CMK (cell line): ENCODE measurements at regions not wholly inside any gene's neighbourhood (a gene's known extent, or its start where the extent isn't known, plus 50 kb on each side); places are given as distances from the start of the nearest gene placed in this dataset.
"Not testable (repeated sequence)": the region's sequence is repeated elsewhere in the genome, so short reads cannot be mapped to it uniquely, and the experiment has no call there.

Source experiments
- DNase-seq: peaks from one replicate; pipeline ENCODE4 v3.0.0-alpha.2; 2010; ENCODE audit warnings: low read depth

DNA sequence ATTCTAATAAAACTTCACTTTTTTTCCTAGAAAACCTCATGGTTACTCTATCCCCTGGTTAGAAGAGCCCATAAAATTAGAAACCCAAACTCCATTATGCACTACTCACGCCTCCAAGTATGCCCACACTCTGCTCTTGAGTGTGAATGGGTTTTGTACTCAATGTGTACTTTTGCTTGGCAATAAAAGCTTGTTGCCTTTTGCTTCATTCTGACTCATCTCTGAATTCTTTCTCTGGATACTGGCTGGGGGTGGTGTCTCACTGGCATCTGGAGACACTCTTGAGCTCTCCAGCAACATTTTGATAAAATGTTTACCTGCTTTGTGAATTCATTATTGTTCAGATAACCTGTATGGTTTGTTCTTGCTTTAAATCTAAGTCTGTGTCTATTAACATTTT is 963.3 kb downstream of the TRAM1L1 start:
- DNase-seq: no peak

DNA sequence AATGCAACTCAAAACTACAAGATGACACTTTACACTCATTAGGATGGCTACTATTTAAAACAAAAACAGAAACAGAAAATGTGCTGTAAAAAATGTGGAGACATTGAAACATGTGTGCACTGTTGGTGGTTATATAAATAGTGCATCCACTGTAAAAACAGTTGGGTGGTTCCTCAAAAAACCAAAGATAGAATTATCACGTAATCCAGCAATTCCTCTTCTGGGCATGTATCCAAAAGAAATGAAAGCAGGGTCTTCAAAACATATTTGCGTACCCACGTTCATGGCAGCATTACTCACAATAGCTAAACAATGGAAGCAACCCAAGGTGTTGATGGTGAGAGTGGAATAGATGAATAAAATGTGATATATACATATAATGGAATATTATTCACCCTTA is 967.2 kb downstream of the TRAM1L1 start:
- DNase-seq: no peak

DNA sequence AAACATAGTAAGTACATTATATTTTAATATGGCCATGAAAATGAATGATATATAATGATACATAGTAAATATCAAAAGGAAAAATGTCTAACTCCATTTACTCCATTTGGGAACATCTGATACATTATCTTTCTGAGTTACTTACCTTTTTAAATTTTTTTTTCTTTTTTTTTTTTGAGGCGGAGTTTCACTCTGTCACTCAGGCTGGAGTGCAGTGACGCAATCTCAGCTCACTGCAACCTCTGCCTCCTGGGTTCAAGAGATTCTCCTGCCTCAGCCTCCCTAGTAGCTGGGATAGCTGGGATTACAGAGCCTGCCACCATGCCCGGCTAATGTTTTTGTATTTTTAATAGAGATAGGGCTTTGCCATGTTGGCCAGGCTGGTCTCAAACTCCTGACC is 972.5 kb downstream of the TRAM1L1 start:
- not testable (repeated sequence) for DNase-seq

DNA sequence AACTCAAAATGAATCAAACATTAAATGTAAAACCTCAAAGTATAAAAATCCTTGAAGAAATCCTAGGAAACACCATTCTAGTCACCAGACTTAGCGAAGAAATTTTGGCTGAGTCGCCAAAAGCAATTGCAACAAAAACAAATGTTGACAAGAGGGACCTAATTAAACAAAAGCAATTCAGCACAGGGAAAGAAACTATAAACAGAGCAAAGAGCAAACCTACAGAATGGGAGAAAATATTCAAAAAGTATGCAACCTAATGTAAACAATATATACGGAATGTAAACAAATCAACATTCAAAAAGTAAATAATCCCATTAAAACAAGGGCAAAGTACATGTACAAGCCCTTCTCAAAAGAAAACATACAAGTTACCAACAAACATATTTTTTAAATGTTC is 974.7 kb downstream of the TRAM1L1 start:
- DNase-seq: no peak

DNA sequence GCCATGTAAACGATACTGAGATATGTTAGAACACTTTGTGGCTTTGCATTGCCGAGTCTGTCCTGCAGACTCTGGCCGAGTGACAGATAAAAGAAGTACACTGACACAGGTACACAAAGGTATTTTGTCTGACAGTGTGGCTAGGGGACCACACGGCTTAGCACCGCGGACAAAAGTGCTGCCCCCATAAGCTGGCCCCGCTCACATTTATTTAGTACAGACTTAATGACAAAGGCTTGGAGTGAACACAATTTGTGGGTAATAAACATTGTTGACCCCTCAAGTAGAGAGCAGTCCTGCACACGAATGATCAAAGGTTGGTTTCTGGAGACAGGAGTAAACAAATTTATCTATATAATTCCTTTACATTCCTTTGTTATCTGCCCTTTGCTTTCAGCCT is 976.8 kb downstream of the TRAM1L1 start:
- no peak for DNase-seq

- no peak for DNase-seq
Measured at GRCh38 chr4:116101321-116101720, 984.1 kb downstream of the TRAM1L1 start.

DNA sequence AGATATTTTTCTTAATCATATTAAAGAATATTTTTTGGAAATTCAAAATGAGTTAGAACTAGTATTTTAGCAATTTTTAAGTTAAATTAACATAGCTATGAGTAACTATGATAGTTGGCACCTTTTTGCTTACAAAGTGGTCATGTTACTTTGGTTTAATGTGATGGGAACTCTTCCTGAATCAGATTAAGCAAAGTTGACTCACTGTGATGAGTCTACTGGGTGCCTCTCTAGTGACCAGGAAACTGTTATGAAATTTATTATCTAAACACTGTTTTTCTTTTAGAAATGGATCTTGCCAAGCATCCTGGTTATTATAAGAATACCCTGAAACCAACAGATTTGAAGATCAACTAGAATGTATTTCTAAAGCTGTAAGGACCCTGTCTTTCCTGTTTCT is 985.8 kb downstream of the TRAM1L1 start:
- DNase-seq: no peak

DNA sequence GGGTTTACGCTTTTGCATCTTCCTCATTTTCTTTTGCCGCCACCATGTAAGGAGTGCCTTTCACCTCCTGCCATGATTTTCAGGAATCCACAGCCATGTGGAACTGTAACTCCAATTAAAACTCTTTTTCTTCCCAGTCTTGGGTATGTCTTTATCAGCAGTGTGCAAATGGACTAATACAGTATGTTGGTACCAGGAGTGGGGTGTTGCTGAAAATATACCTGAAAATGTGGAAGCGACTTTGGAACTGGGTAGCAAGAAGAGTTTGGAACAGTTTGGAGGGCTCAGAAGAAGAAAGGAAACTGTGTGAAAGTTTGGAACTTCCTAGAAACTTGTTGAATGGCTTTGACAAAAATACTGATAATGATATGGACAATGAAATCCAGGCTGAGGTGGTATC is 983.9 kb upstream of the NDST4 start:
- DNase-seq: not testable (repeated sequence)

DNA sequence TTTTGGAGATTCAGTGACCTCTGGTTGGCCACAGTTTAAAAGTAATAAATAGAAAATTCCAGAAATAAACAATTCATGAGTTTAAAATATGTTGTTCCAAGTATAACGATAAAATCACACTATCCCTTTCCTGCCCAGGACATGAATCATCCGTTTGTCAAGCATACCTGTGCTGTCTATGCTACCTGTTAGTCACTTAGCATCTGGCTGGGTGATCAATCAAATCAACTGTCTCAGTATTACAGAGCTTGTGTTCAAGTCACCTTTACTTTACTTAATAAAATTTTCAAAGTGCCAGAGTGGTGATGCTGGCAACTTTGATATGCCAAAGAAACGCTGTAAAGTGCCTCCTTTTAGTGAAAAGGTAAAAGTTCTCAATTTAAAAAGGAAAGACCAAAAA is 979.5 kb upstream of the NDST4 start:
- no peak for DNase-seq

DNA sequence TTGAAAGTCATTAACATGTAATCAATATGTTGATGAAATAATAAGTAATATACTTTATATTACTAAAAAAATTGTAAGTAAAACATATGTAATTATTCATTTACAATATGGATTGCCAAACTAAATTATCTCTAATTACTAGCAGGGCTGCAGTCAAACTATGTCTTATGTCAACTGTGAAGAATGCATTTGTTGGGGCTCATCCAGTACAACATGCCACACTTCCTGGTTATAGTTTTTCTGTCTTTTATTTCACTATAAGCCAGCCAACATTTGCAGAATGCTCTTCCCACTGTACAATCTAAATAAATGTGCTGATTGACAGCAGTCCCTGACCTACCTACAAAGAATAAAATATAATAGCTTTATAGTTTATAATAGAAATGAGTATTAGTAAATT is 975.4 kb upstream of the NDST4 start:
- DNase-seq: no peak

- DNase-seq: no peak
Measured at GRCh38 chr4:116082808-116083366, 969.5 kb upstream of the NDST4 start.

DNA sequence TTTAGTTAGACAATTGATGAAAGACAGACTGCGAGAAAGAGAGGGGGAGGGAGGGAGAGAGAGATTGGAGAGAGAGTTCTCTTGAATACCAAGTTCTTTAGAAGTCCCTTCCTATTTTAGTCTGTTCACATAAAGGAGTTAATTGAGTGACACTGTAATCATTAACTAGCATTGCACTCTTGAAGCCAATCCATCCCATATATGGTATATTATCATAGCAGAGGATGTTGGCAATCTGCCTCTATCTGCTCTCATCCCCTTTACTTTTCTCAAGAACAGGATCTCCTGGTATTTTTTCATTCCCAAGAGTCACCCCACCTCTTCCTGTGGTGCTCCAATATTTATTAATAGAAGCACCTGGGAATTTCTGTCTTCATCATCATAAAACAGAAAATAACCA is 959.6 kb upstream of the NDST4 start:
- no peak for DNase-seq

GRCh38 chr4:116070283-116070682 is 956.9 kb upstream of the NDST4 start:
- peak; percentile 2 for DNase-seq

- no peak for DNase-seq
Measured at GRCh38 chr4:116066711-116067245, 953.4 kb upstream of the NDST4 start.

DNA sequence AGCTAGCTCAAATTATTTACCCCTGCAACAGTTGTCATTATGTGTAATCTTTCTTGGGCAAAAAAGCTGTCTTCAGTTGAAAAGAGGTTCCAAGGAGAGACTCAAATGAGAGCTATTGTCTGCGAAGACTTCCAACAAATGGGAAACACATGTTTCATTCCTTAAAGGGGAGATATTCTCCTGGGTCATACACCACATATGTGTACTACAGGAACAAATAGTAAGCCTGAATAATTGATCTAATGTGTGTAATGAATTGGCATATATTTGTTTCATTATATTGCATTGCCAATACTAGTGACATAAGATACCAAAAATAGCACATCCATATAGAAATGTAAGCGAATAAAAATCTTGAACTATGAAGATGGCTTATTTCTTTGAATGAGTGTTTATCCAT is 950.9 kb upstream of the NDST4 start:
- DNase-seq: no peak

- DNase-seq: no peak
Measured at GRCh38 chr4:116059361-116059760, 945.9 kb upstream of the NDST4 start.

- no peak for DNase-seq
Measured at GRCh38 chr4:116058129-116058528, 944.7 kb upstream of the NDST4 start.

DNA sequence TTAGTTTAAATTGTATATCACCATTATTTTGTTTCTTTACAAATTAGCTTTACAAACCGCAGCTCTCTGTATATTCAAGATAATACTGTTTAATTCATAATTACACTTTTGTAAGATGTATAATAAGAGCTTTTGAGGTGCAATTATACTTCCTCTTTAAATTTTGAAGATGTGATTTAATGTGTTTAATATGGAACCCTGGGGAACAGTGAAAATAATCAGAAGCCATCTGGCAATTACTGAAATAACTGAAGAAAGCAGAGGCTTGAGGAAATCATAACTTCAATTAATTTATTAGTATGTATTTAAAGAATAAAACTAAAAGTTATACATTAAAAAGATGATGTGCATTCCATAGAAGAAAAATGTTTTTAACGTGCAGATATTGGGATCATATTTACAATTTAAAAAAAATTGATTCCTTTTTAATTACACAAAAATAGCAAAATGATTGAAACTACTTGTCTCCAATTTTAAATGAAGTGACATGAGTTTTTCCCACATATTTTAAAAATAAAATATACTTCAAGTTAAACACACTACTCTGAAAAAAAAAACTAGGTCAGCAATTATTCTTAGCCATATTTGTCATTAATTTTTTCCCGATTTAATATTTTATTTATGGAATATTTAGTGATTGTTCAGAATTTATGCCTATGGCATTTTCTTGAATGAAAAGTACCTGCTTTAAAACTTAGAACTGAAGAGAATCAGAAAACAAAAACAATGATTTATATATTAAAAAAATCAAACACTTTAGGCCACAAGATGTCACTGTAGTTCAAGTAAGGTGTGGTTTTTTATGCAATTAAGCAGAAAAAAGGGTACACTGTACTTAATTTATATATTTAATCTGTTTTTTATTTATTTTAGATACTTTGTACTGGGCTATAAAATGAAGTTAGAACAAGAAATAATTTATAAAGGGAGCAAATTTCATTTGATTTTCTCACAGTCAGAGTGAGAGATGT is 942.7 kb upstream of the NDST4 start:
- DNase-seq: no peak

DNA sequence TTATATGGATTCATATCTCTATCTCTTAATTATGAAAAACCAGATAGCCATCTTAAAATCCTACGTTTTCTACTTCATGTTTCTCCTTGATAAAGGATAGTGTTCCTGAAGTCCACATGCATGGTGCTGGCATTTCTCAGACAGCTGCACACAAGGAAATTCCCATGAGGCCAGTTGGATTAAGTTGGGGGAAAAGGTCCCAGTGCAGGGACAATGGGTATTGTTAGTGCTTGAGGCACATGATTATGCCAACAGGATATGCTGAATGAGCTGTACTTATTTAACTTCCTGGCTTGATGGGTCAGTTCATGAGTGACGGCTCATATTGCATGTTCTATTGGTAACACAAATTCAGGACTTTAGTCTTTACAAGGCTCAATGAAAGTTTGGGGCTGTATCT is 913.9 kb upstream of the NDST4 start:
- no peak for DNase-seq

DNA sequence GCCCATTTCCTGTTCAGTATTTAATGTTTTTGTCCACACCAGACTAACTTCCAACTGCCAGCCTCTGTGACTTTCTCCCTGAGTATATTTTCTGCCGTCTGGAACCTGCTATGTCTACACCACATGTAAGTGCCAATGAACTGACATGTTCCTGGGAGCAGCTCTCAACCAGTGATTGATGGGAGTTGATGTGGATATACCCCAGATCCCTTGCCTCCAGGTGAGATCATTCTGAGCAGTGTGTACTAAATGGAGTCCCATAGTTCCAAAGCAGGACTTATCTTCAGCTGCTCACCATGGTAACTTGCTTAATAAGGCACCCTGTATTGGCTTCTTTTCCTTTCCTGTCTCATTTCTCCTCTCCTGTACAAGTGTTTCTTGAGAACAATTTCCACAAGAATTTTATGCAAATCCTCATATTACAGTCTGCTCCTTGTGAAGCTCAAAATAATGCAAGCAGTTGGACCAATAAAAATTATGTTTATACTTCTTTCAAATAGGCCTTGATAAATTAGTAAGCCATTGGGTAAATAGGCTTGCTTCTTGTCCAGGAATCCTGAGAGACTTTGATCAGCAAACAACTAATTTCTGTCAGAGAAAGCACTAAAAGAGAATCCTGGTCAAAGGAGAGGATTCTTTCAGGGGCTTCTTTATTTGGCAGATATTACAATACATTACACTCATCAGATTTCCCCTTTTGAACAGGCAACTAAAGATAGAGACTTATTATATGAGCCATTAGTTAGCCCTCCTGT is 911.7 kb upstream of the NDST4 start:
- DNase-seq: no peak

DNA sequence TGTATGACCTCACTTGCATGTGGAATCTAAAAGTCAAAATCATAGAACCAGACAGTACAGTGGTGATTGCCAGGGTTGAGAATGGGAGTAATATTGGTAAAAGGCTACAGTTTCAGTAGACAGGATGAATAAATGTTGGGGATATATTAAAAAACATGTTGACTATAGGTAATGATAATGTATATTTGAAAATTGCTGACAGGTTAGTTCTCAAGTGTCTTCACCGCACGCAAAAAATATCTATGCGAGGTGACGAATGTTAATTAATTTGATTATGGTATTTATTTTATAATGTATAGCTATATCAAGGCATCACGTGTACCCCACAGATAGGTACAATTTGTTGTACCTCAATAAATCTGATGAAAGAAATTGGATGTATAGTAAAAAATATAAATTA is 909.6 kb upstream of the NDST4 start:
- no peak for DNase-seq

- no peak for DNase-seq
Measured at GRCh38 chr4:116020141-116020722, 906.8 kb upstream of the NDST4 start.
